ENCODE measurements at regions not wholly inside any gene's neighbourhood (a gene's known extent, or its start where the extent isn't known, plus 50 kb on each side); places are given as distances from the start of the nearest gene placed in this dataset.

DNA sequence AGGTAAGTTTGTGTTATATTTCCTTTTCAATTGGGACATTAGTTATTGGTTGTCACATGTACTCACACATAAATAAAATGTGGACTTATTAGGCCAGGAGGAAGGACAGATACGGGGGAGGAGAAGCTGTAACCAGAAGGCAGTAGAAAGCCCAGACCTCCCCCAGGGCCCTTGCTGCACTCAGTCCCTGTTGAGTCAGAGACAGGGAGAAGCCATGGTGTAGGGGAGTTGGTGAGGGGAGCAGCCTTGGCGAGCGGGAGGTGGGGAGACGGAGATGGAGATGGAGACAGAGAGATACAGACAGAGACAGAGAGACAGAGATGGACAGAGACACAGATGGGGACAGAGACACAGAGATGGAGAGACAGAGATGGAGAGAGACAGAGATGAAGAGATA, 263.2 kb downstream of the DLL1 start:
- DNase-seq (ENCODE audit: low read depth in 1 of 2, low spot score in 1 of 2) = peak in 1 of 2 donors; percentile 14
- Histone ChIP-seq H3K36me3 (no peaks in the 10 kb centered on the region), H3K4me3 (no peak overlapping the region), H3K9me3 (ENCODE audit: low read depth) (no peaks in the 10 kb centered on the region), H3K4me1 (ENCODE audit: low read depth) (no peaks in the 10 kb centered on the region), H3K27ac (no peak overlapping the region), H3K27me3 (no peaks in the 10 kb centered on the region)
- TF ChIP-seq CTCF (IDR thresholded peaks at IDR 0.05; ENCODE audit: low read depth, low read length) = no peak

DNA sequence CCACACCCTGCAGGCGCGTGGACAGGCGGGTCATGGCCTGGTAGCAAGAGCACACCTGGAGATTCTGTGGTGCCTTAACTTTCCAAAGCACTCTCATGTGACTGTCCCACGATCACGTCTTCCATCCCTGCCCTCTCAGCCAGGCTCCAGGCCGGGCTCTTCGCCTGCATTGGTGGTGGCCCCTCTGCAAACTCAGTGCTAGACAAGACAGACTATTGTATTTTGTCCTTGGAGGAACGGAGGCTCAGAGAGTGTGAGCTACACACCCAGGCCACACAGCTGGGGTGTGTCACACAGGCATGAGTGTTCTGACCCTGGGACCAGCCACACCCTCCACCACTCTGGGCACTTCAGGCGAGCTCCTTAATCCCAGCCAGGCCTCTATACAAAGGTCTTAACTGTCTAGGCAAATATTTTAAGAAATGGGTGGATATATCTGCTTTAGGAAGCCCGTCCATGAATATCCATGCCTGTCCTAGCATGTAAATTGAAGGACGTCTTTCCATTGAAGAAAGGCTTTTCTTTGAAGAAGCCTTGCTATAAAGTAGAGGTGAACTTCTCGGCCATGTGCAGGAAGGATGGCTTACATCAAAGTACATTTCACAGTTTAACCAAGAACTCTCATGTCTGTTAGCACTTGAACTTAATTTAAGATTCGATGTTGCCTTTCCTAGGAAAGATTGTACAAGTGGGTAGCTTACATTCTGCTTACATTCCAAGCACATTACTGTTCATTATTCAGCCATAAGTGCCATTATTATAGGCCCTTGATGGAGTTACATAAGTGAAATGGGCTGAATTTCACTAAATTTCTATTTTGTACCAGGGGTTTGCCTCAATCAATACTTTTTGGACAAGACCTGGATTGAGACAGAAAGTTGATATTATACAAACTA, 263.9 kb downstream of the DLL1 start:
- H3K9me3 ChIP-seq (ENCODE audit: low read depth) = no peaks in the 10 kb centered on the region
- no peak for DNase-seq (ENCODE audit: low read depth in 1 of 2, low spot score in 1 of 2)
- H3K4me1 ChIP-seq (ENCODE audit: low read depth) = no peaks in the 10 kb centered on the region
- H3K27ac ChIP-seq = no peak overlapping the region
- H3K36me3 ChIP-seq = no peaks in the 10 kb centered on the region
- no peaks in the 10 kb centered on the region for H3K27me3 ChIP-seq
- TF ChIP-seq CTCF (IDR thresholded peaks at IDR 0.05; ENCODE audit: low read depth, low read length) = no peak
- no peak overlapping the region for H3K4me3 ChIP-seq

DNA sequence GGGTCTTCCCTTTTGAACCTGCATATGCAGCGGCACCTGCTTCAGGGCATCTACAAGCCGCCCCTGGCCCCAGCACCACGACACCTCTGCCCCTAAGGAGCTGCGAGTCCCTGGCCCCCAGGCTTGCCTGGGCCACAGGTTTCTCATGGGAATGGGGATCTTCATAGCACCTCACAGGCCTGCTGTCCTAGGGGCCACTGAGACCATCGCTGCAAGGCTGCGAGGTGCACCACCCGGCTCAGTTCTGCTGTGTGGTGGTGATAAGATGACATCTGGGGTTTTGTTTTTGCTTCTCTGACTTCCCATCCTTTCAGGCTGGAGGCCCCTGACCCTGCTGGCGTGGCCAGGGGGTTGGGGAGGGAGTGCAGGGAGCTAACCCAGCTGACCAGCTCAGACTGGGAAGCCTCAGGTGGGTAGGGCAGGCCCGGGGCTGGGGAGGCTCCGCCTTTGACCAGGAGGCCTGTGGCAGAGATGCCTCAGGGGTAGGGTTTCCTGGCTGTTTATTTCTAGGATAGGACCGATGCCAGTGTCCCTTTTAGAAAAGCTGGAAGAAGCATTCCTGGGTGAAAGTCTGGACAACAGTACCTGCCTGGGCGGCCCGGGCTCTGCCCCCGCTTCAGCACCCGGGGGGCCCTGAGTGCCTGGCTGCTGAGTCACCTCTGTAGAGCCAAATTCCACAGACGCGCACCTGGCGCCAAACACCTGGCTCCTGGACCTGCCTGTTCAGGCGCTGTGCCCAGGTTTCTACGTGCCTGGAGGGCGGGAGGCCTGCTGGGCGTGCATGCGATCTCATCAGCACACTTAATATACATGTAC, 264.7 kb downstream of the DLL1 start:
- Histone ChIP-seq H3K27me3 (no peaks in the 10 kb centered on the region), H3K36me3 (no peaks in the 10 kb centered on the region), H3K4me3 (no peak overlapping the region), H3K9me3 (ENCODE audit: low read depth) (no peaks in the 10 kb centered on the region), H3K4me1 (ENCODE audit: low read depth) (no peaks in the 10 kb centered on the region), H3K27ac (no peak overlapping the region)
- no peak for DNase-seq (ENCODE audit: low read depth in 1 of 2, low spot score in 1 of 2)
- TF ChIP-seq CTCF (IDR thresholded peaks at IDR 0.05; ENCODE audit: low read depth, low read length) = no peak

DNA sequence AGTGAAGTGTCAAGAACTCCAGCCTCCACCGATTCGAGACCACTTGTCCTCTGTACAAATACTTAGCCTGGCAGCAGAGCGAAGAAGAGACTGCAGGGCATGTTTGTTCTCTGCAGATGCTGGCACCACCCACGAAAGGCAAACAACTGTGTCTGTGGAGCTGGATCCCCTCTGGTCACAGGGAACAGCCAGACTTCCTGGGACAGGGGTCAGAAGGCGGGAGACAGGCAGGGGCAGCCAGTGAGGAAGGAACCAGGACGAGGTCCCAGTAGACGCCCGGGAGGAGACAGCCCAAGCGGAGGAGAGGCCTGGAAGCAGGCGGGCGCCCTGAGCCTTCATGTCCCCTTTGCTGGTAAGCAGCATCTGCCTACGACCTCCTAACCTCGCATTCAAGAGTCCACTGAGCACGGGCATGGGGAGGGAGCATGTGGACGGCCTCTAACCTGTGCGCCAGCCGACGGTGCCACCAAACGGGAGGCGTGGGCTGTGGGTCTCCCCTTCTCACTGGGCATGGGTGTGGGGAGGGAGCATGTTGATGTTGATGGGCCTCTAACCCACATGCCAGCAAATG, 265.5 kb downstream of the DLL1 start:
- no peak for DNase-seq (ENCODE audit: low read depth in 1 of 2, low spot score in 1 of 2)
- H3K36me3 ChIP-seq = no peaks in the 10 kb centered on the region
- H3K9me3 ChIP-seq (ENCODE audit: low read depth) = no peaks in the 10 kb centered on the region
- no peak overlapping the region for H3K27ac ChIP-seq
- H3K4me1 ChIP-seq (ENCODE audit: low read depth) = no peaks in the 10 kb centered on the region
- no peaks in the 10 kb centered on the region for H3K27me3 ChIP-seq
- no peak overlapping the region for H3K4me3 ChIP-seq
- no peak for TF ChIP-seq CTCF (IDR thresholded peaks at IDR 0.05; ENCODE audit: low read depth, low read length)

DNA sequence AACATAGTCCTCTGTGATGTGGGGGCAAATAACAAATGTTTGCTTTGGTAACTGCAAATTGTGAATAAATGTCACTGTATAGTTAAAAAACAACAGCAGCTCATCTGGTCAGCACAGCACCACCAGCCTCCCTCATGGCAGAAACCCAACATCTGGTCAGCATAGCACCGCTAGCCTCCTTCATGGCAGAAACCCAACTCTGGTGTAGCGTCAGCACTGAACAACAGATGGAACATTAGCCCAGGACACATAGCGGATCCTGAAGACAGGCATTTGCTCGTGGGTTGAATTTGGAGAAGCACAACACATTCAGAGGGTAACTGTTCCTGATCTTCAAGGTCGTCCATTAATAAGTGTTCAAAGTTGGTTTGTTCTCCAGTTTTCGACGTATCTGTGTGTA, 265.9 kb downstream of the DLL1 start:
- H3K27me3 ChIP-seq = no peaks in the 10 kb centered on the region
- H3K27ac ChIP-seq = no peak overlapping the region
- no peak overlapping the region for H3K4me3 ChIP-seq
- H3K9me3 ChIP-seq (ENCODE audit: low read depth) = no peaks in the 10 kb centered on the region
- no peak for TF ChIP-seq CTCF (IDR thresholded peaks at IDR 0.05; ENCODE audit: low read depth, low read length)
- H3K36me3 ChIP-seq = no peaks in the 10 kb centered on the region
- peak in 1 of 2 donors; percentile 91 for DNase-seq (ENCODE audit: low read depth in 1 of 2, low spot score in 1 of 2)
- no peaks in the 10 kb centered on the region for H3K4me1 ChIP-seq (ENCODE audit: low read depth)
